H1 (cell line): ENCODE measurements at regions not wholly inside any gene's neighbourhood (a gene's known extent, or its start where the extent isn't known, plus 50 kb on each side); places are given as distances from the start of the nearest gene placed in this dataset.

Experiments
- CTCF ChIA-PET: fragments of 300-600 bp; sonication (Branson Sonifier 250); formaldehyde crosslinking; loops from one replicate; lab custom pipeline; 2021; ENCODE audit not compliant: partially characterized antibody; lab: Charles Lee
- POLR2A ChIA-PET: fragments of 300-600 bp; sonication (Branson Sonifier 250); formaldehyde crosslinking; loops from one replicate; lab custom pipeline; 2021; ENCODE audit warnings: inconsistent platforms; ENCODE audit not compliant: partially characterized antibody; lab: Charles Lee
- DNase-seq, 2 experiments: peaks; one replicate each; pipeline versions ENCODE4 v3.0.0 to v3.0.0-alpha.2; 2010 to 2022; ENCODE audit warnings: low spot score in 2 of 2, low read depth in 1 of 2, mixed read lengths in 1 of 2
- FAIRE-seq: peaks from 2 replicates; lab custom pipeline; 2011; peaks lifted over from hg19 to GRCh38; lab: Jason Lieb, UNC
- H2AFZ ChIP-seq: 2 replicates; pipeline ENCODE4 v1.8.1; 2012; ENCODE audit warnings: low read length, inconsistent platforms
- H2AK5ac ChIP-seq: 2 replicates; pipeline ENCODE4 v1.6.1; 2013; ENCODE audit warnings: low read depth, low read length
- H2BK120ac ChIP-seq: replicated peaks from 2 replicates; pipeline ENCODE3; 2013; ENCODE audit warnings: low read depth, low read length, inconsistent platforms
- H2BK12ac ChIP-seq: 2 replicates; pipeline ENCODE4 v1.6.1; 2013; ENCODE audit warnings: low read depth, low read length
- H2BK15ac ChIP-seq: 2 replicates; pipeline ENCODE4 v1.6.1; 2013; ENCODE audit warnings: low read length
- H2BK20ac ChIP-seq: 2 replicates; pipeline ENCODE4 v1.6.1; 2013; ENCODE audit warnings: low read length
- H2BK5ac ChIP-seq: 2 replicates; pipeline ENCODE4 v1.6.1; 2013; ENCODE audit warnings: low read depth, low read length
- H3K14ac ChIP-seq: 2 replicates; pipeline ENCODE4 v1.6.1; 2013; ENCODE audit warnings: inconsistent platforms; ENCODE audit not compliant: insufficient read length
- H3K18ac ChIP-seq: 2 replicates; pipeline ENCODE4 v1.6.1; 2013; ENCODE audit warnings: low read length; ENCODE audit errors: extremely low read depth
- H3K23ac ChIP-seq: 2 replicates; pipeline ENCODE4 v1.6.1; 2013; ENCODE audit warnings: inconsistent platforms; ENCODE audit not compliant: insufficient read length
- H3K23me2 ChIP-seq: 2 replicates; pipeline ENCODE4 v1.6.1; 2013; ENCODE audit warnings: low read depth, low read length
- H3K27ac ChIP-seq: 2 replicates; pipeline ENCODE4 v1.6.1; 2011; ENCODE audit warnings: low read depth, low read length, inconsistent platforms
- H3K27me3 ChIP-seq, 4 experiments: replicated peaks in 1 of 4; 1 replicate in 1 of 4; 2 replicates in 3 of 4; pipeline versions ENCODE4 v1.6.1 to v1.8.1; 2011 to 2013; ENCODE audit warnings: low read length in 3 of 4, mild to moderate bottlenecking in 3 of 4, inconsistent platforms in 2 of 4, mixed read lengths in 2 of 4, moderate library complexity in 1 of 4; ENCODE audit not compliant: control insufficient read depth in 3 of 4, insufficient read depth in 3 of 4; ENCODE audit errors: extremely low read depth in 1 of 4
- H3K36me3 ChIP-seq, 4 experiments: 2 replicates each; pipeline versions ENCODE4 v1.6.1 to v1.8.1; 2011 to 2013; ENCODE audit warnings: mild to moderate bottlenecking in 4 of 4, low read length in 3 of 4, moderate library complexity in 2 of 4, control low read depth in 1 of 4, inconsistent platforms in 1 of 4; ENCODE audit not compliant: insufficient read depth in 4 of 4, control insufficient read depth in 2 of 4
- H3K4ac ChIP-seq: replicated peaks from 2 replicates; pipeline ENCODE3; 2013; ENCODE audit warnings: low read length, low read depth, mixed read lengths, inconsistent platforms; ENCODE audit not compliant: insufficient read length
- H3K4me1 ChIP-seq, 4 experiments: replicated peaks in 1 of 4; 1 replicate in 1 of 4; 2 replicates in 3 of 4; pipeline versions ENCODE4 v1.6.1 to v1.8.1; 2011 to 2013; ENCODE audit warnings: low read length in 3 of 4, inconsistent platforms in 2 of 4, mixed read lengths in 1 of 4; ENCODE audit not compliant: insufficient read depth in 4 of 4, control insufficient read depth in 3 of 4
- H3K4me2 ChIP-seq, 2 experiments: 2 replicates each; pipeline versions ENCODE4 v1.6.1 to v1.8.1; 2011 to 2013; ENCODE audit warnings: low read depth in 2 of 2, low read length in 2 of 2, control low read depth in 1 of 2, inconsistent platforms in 1 of 2, mild to moderate bottlenecking in 1 of 2; ENCODE audit not compliant: insufficient read depth in 1 of 2
- H3K4me3 ChIP-seq, 4 experiments: fragments of 200-600, 300-600 bp in 1 of 4; sonication (generic), shearing (Covaris generic), sonication (Bioruptor Twin) in 1 of 4; 2 replicates each; pipeline versions ENCODE4 v1.5.1 to v1.8.1; 2011 to 2016; ENCODE audit warnings: low read length in 4 of 4, low read depth in 3 of 4, control low read depth in 2 of 4, inconsistent platforms in 2 of 4, mild to moderate bottlenecking in 2 of 4, mixed read lengths in 1 of 4, moderate library complexity in 1 of 4; ENCODE audit not compliant: insufficient read depth in 2 of 4; ENCODE audit errors: extremely low read depth in 1 of 4
- H3K56ac ChIP-seq: replicated peaks from 2 replicates; pipeline ENCODE3; 2013; ENCODE audit warnings: low read depth, mild to moderate bottlenecking, mixed read lengths, low read length, inconsistent platforms; ENCODE audit not compliant: insufficient read length
- H3K79me1 ChIP-seq: 2 replicates; pipeline ENCODE4 v1.6.1; 2013; ENCODE audit warnings: low read depth, low read length, control low read depth
- H3K79me2 ChIP-seq, 2 experiments: 2 replicates each; pipeline versions ENCODE4 v1.6.1 to v1.8.1; 2012 to 2013; ENCODE audit warnings: low read length in 2 of 2, mild to moderate bottlenecking in 2 of 2, inconsistent platforms in 1 of 2; ENCODE audit not compliant: insufficient read depth in 2 of 2, control insufficient read depth in 1 of 2
- H3K9ac ChIP-seq, 4 experiments: replicated peaks in 1 of 4; 1 replicate in 1 of 4; 2 replicates in 3 of 4; pipeline versions ENCODE4 v1.6.1 to v1.8.1; 2011 to 2013; ENCODE audit warnings: low read depth in 3 of 4, low read length in 3 of 4, control low read depth in 2 of 4, mild to moderate bottlenecking in 2 of 4, moderate library complexity in 2 of 4, inconsistent platforms in 1 of 4; ENCODE audit errors: extremely low read depth in 1 of 4
- H3K9me3 ChIP-seq, 2 experiments: 2 replicates each; pipeline versions ENCODE4 v1.6.1 to v1.8.1; 2012 to 2013; ENCODE audit warnings: mild to moderate bottlenecking in 2 of 2, moderate library complexity in 2 of 2, control low read depth in 1 of 2, inconsistent platforms in 1 of 2, low read depth in 1 of 2, low read length in 1 of 2, mixed read lengths in 1 of 2; ENCODE audit not compliant: insufficient read depth in 2 of 2
- H4K20me1 ChIP-seq, 2 experiments: replicated peaks in 1 of 2; 2 replicates each; pipeline versions ENCODE3 to v1.8.1; 2011 to 2013; ENCODE audit warnings: inconsistent platforms in 2 of 2, low read length in 2 of 2, mild to moderate bottlenecking in 1 of 2; ENCODE audit not compliant: insufficient read depth in 2 of 2, control insufficient read depth in 1 of 2
- H4K5ac ChIP-seq: 2 replicates; pipeline ENCODE4 v1.6.1; 2013; ENCODE audit warnings: low read length, low read depth, mixed read lengths, inconsistent platforms; ENCODE audit not compliant: insufficient read length
- H4K8ac ChIP-seq: 2 replicates; pipeline ENCODE4 v1.8.0; 2013; ENCODE audit warnings: mild to moderate bottlenecking, moderate library complexity, low read length, inconsistent platforms; ENCODE audit not compliant: insufficient read depth; ENCODE audit errors: extremely low read depth
- H4K91ac ChIP-seq: replicated peaks from 2 replicates; pipeline ENCODE3; 2013; ENCODE audit warnings: low read length, mixed read lengths, inconsistent platforms; ENCODE audit not compliant: insufficient read length
- ASH2L ChIP-seq: fragments of 200-600, 300-600 bp; sonication (generic); IDR thresholded peaks from one replicate; pipeline ENCODE4 v1.7.1; 2017; ENCODE audit warnings: low read length
- CBX8 ChIP-seq: fragments of 300-800, 300-1000 bp; sonication (generic); IDR thresholded peaks from 2 replicates; pipeline ENCODE4 v1.7.1; 2016; ENCODE audit warnings: low read depth, low read length, borderline replicate concordance
- EZH2 ChIP-seq: fragments of 200-600 bp; sonication (generic); IDR thresholded peaks from 2 replicates; pipeline ENCODE4 v1.7.1; 2012; ENCODE audit warnings: low read depth, mild to moderate bottlenecking, moderate library complexity, low read length, inconsistent platforms; ENCODE audit not compliant: severe bottlenecking
- KDM4A ChIP-seq: IDR thresholded peaks from one replicate; pipeline ENCODE4 v1.7.1; 2012; ENCODE audit warnings: low read depth, mild to moderate bottlenecking, moderate library complexity, low read length, inconsistent platforms; ENCODE audit not compliant: severe bottlenecking
- MAFK ChIP-seq: IDR thresholded peaks from 2 replicates; pipeline ENCODE4 v1.6.1; 2012; ENCODE audit warnings: low read depth, mild to moderate bottlenecking, improper control_type of control experiment, low read length
- PHF8 ChIP-seq: fragments of 200-600 bp; sonication (generic); conservative IDR thresholded peaks from 2 replicates; pipeline ENCODE4 v1.7.1; 2012; ENCODE audit warnings: low read depth, mild to moderate bottlenecking, inconsistent platforms, low read length, moderate library complexity
- POLR2A ChIP-seq, 2 experiments: IDR thresholded peaks; 1 replicate in 1 of 2; 2 replicates in 1 of 2; pipeline ENCODE4 v1.6.1; 2011; ENCODE audit warnings: low read depth in 2 of 2, low read length in 2 of 2, mild to moderate bottlenecking in 2 of 2; ENCODE audit errors: control extremely low read depth in 1 of 2
- POU5F1 ChIP-seq: IDR thresholded peaks from 2 replicates; pipeline ENCODE4 v1.6.1; 2011; ENCODE audit warnings: low read depth, mild to moderate bottlenecking, low read length, moderate library complexity
- SAP30 ChIP-seq: fragments of 300-600 bp; sonication (generic); IDR thresholded peaks from 2 replicates; pipeline ENCODE4 v1.7.1; 2012; ENCODE audit warnings: low read length, moderate library complexity, mild to moderate bottlenecking, inconsistent platforms; ENCODE audit not compliant: insufficient read depth, insufficient replicate concordance
- TAF1 ChIP-seq: IDR thresholded peaks from 2 replicates; pipeline ENCODE4 v1.6.1; 2011; ENCODE audit warnings: mild to moderate bottlenecking, low read depth, low read length
- TBP ChIP-seq: IDR thresholded peaks from 2 replicates; pipeline ENCODE4 v1.6.1; 2011; ENCODE audit warnings: low read depth, low read length, improper control_type of control experiment
- TCF12 ChIP-seq: IDR thresholded peaks from 2 replicates; pipeline ENCODE4 v1.6.1; 2011; ENCODE audit warnings: low read depth, mild to moderate bottlenecking, low read length

DNA sequence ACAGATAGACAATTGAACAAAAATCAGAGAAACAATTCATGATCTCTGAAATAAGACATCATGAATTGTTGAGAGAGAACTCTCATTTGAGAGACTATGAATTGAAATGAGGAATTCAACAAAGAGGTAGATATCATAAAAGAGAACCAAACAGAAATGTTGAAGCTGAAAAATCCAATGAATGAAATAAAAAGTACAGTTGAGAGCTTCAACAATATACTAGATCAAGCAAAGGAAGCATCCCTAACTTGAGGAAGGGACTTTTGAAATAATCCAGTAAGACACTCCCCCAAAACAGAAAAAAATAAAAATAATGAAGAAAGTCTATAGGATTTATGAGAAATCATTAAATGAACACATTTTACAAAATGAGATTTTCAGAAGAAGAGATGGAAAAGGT is 310.0 kb upstream of the PCDH10 start:
- H3K4ac ChIP-seq, result no peak overlapping the region
- no peak overlapping the region for H3K4me3 ChIP-seq
- H3K18ac ChIP-seq, result no peak overlapping the region
- DNase-seq, result no peak
- FAIRE-seq, result no peak
- H4K91ac ChIP-seq, result no peak overlapping the region
- no peak overlapping the region for H2BK15ac ChIP-seq
- POLR2A ChIA-PET, result no interaction called here
- no peak overlapping the region for H2BK120ac ChIP-seq
- H4K8ac ChIP-seq, result no peak overlapping the region
- H3K27me3 ChIP-seq, result no peaks in the 10 kb centered on the region
- no peak overlapping the region for H2BK5ac ChIP-seq
- no peak overlapping the region for H2BK12ac ChIP-seq
- no peaks in the 10 kb centered on the region for H3K23me2 ChIP-seq
- H3K27ac ChIP-seq, result no peak overlapping the region
- H3K23ac ChIP-seq, result no peak overlapping the region
- no peak overlapping the region for H3K9ac ChIP-seq
- H3K79me1 ChIP-seq, result no peaks in the 10 kb centered on the region
- CTCF ChIA-PET, result interaction anchor here (0.6 kb wide), 1 partner anchor 87 kb away, joined by 4 read pairs; no protein-coding TSS in a partner anchor
- no peaks in the 10 kb centered on the region for H3K4me1 ChIP-seq
- no peak overlapping the region for H2AK5ac ChIP-seq
- H3K9me3 ChIP-seq, result no peaks in the 10 kb centered on the region
- no peaks in the 10 kb centered on the region for H3K36me3 ChIP-seq
- no peaks in the 10 kb centered on the region for H3K79me2 ChIP-seq
- H3K56ac ChIP-seq, result no peak overlapping the region
- H3K4me2 ChIP-seq, result no peak overlapping the region
- no peak overlapping the region for H2AFZ ChIP-seq
- no peak overlapping the region for H3K14ac ChIP-seq
- H4K20me1 ChIP-seq, result no peaks in the 10 kb centered on the region
- H4K5ac ChIP-seq, result no peak overlapping the region
- no peak overlapping the region for H2BK20ac ChIP-seq
- TF ChIP-seq KDM4A (no peak), POLR2A (IDR thresholded peaks at IDR 0.05; ENCODE audit: control extremely low read depth in 1 of 2, low read depth in 2 of 2, low read length in 2 of 2) (no peak), SAP30 (no peak), TBP (no peak), PHF8 (no peak), ASH2L (no peak), TAF1 (no peak), CBX8 (no peak), EZH2 (no peak), POU5F1 (no peak), TCF12 (no peak), MAFK (no peak)
